ENCODE measurements at regions not wholly inside any gene's neighbourhood (a gene's known extent, or its start where the extent isn't known, plus 50 kb on each side); places are given as distances from the start of the nearest gene placed in this dataset.
A peak's percentile ranks its signal among the peaks of the same experiment; 100 is the strongest.

DNA sequence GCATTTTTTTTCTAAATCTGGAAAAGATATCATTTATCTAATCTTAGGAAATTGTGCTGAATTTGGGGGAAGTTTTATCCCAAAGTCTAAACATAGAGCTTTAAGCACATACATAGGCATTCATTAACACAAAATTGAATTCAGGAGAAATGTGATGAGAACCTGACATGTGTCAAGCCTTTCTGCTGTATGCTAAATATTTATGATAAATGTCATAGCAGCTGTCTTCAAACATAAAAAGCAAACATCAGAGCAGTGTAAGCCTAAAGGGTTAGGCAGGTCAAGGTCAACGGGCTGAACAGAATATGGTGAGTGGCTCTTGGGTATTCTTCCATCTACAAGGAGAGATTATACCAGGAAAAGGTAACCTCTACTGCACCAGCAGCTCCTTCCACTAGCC, 737.2 kb upstream of the ZNF608 start:
- no peaks in the 10 kb centered on the region for H3K9me3 ChIP-seq
- no peak for DNase-seq
- TF ChIP-seq, protein P1, sequence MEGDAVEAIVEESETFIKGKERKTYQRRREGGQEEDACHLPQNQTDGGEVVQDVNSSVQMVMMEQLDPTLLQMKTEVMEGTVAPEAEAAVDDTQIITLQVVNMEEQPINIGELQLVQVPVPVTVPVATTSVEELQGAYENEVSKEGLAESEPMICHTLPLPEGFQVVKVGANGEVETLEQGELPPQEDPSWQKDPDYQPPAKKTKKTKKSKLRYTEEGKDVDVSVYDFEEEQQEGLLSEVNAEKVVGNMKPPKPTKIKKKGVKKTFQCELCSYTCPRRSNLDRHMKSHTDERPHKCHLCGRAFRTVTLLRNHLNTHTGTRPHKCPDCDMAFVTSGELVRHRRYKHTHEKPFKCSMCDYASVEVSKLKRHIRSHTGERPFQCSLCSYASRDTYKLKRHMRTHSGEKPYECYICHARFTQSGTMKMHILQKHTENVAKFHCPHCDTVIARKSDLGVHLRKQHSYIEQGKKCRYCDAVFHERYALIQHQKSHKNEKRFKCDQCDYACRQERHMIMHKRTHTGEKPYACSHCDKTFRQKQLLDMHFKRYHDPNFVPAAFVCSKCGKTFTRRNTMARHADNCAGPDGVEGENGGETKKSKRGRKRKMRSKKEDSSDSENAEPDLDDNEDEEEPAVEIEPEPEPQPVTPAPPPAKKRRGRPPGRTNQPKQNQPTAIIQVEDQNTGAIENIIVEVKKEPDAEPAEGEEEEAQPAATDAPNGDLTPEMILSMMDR (IDR thresholded peaks at IDR 0.05) = no peak
- no peak for TF ChIP-seq POLR2A (IDR thresholded peaks at IDR 0.05)
- no peak for TF ChIP-seq POLR2AphosphoS5 (IDR thresholded peaks at IDR 0.05)
- TF ChIP-seq EP300 (IDR thresholded peaks at IDR 0.05; ENCODE audit: low read depth) = no peak
- WGBS, 2 donors (ENCODE audit: low coverage in 1 of 2) = 71 to 85% methylated on average over 1 of the region's 1 CpG
- peak overlapping the region; percentile 87 to 91 (median 90) for H3K27ac ChIP-seq
- H3K27me3 ChIP-seq = no peaks in the 10 kb centered on the region
- in situ Hi-C loops (cut with MboI; ENCODE audit: low pct_ligation_motif_present in 1 of 4, low pct_unique_long_range_greater_than_20kb in 1 of 4, low sequenced_read_pairs in 3 of 4) = no loop called here
- H3K4me3 ChIP-seq = no peak overlapping the region
- intact Hi-C loops (cut with DNase I; ENCODE audit: low total_unique reads) = loop anchor here (2.0 kb wide), 1 partner anchor 73 kb away; no protein-coding TSS in a partner anchor
- peaks cover 18 to 37% (median 33%) of the 10 kb centered on the region in 4 donors for H3K4me1 ChIP-seq
- no peaks in the 10 kb centered on the region for H3K36me3 ChIP-seq

DNA sequence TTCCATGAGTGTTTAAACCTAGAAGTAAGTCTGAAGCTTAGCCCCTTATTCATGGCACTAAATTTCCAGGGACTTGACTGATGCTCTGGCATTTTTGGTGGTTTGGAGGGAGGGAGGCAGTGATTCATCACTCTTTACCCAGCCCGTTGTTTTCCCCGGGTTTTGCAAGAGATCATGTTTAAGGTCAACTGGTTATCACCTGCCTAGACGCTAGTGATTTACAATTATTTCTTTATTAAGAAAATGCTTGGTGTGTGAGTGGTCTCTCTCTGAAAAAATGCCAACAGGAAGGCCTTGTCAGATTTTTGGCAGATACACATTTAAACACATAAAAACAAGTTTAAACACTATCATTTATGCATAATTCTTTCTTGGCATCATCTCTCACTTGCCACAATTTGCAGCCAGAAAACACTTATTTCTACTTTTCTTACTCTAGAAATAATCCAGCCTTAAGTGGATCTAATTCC, 737.9 kb upstream of the ZNF608 start:
- TF ChIP-seq POLR2A (IDR thresholded peaks at IDR 0.05) (no peak), POLR2AphosphoS5 (IDR thresholded peaks at IDR 0.05) (peak in 1 of 3 donors; percentile 72)
- Histone ChIP-seq H3K27ac (peak overlapping the region; percentile 87 to 91 (median 90)), H3K27me3 (no peaks in the 10 kb centered on the region), H3K4me1 (peaks cover 18 to 32% (median 31%) of the 10 kb centered on the region in 4 donors), H3K36me3 (no peaks in the 10 kb centered on the region), H3K4me3 (no peak overlapping the region), H3K9me3 (no peaks in the 10 kb centered on the region)
- WGBS, 2 donors (ENCODE audit: low coverage in 1 of 2) = 4 to 14% methylated on average over 1 to 3 of the region's 3 CpGs
- intact Hi-C loops (cut with DNase I; ENCODE audit: low total_unique reads) (loop anchor here (2.0 kb wide), 1 partner anchor 74 kb away; no protein-coding TSS in a partner anchor), in situ Hi-C loops (cut with MboI; ENCODE audit: low pct_ligation_motif_present in 1 of 4, low pct_unique_long_range_greater_than_20kb in 1 of 4, low sequenced_read_pairs in 3 of 4) (no loop called here)
- no peak for DNase-seq

DNA sequence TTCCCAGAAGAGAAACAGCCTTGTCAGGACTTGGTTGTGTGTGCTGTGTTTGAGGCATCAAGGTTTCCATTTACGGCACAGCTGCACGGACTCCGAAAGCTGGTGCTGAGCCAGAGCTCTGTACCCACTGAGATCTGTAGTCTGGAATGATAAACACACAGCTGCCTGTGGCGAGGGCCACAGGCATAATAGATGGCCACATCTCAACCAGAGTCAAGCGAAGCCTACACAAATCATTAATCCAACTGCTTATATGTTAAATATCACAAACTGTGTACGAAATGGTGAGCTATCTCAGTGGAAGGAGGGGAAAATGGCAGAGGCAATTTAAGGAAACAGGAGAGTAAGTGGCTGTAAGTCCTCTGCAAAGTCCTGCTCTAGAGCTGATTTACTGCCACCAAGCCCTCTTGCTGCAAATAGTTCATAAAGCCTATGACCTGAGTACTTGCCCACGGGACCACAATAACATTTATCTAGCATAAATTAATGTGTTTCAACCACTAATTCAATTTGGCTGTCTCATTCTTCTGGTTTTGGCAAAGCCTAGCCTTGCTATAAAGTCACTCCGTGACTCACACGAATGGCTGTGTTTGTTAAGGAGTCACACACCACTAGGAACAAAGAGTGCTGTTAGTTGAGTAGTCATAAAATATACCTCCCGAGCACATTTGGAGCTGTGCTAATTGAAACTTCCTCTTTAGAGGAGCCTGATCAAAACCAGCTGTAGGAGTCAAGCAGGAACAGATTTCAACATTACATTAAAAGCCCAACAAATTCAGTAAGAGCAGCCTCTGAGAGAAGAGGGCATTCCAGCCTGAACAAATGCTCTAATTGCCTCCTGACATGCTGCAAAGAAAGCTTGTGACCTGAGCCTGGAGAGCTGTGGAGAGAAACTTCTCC, 738.6 kb upstream of the ZNF608 start:
- intact Hi-C loops (cut with DNase I; ENCODE audit: low total_unique reads) (loop anchor here (2.0 to 5.0 kb wide), 2 partner anchors 74 to 743 kb away; no protein-coding TSS in a partner anchor), in situ Hi-C loops (cut with MboI; ENCODE audit: low pct_ligation_motif_present in 1 of 4, low pct_unique_long_range_greater_than_20kb in 1 of 4, low sequenced_read_pairs in 3 of 4) (no loop called here)
- peaks cover 18 to 31% (median 31%) of the 10 kb centered on the region in 4 donors for H3K4me1 ChIP-seq
- H3K9me3 ChIP-seq = no peaks in the 10 kb centered on the region
- WGBS, 2 donors (ENCODE audit: low coverage in 1 of 2) = 16 to 29% methylated on average over 5 to 10 of the region's 10 CpGs
- H3K27ac ChIP-seq = peak overlapping the region; percentile 87 to 91 (median 90)
- no peaks in the 10 kb centered on the region for H3K27me3 ChIP-seq
- peak; percentile 70 for DNase-seq
- no peaks in the 10 kb centered on the region for H3K36me3 ChIP-seq
- TF ChIP-seq EP300 (IDR thresholded peaks at IDR 0.05; ENCODE audit: low read depth) = peak; percentile 80
- no peak for TF ChIP-seq POLR2A (IDR thresholded peaks at IDR 0.05)
- TF ChIP-seq, protein P1 (IDR thresholded peaks at IDR 0.05) = peak in 1 of 5 experiments; percentile 12
- peak; percentile 83 to 93 (median 90) for TF ChIP-seq POLR2AphosphoS5 (IDR thresholded peaks at IDR 0.05)
- peak overlapping the region in 1 of 4 donors; percentile 11 for H3K4me3 ChIP-seq

DNA sequence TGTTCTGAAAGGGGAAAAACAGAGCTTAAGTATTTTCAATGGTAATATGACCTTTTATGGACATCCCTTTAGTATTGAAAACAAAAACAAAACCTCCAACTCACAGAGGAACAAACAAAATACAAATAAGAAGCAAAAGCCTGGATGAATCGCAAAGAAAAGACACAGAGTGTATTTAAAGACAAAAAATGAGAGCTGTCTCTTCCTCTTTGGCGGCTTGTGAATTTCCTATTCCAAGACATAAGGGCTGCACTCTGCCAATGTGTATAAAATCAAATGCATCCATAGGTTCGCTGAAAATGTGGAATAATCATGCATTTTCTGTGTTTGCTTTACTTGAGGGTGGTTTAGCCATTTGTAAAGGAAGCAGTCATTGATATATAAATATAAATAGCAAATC, 739.3 kb upstream of the ZNF608 start:
- peaks cover 18 to 31% (median 31%) of the 10 kb centered on the region in 4 donors for H3K4me1 ChIP-seq
- H3K36me3 ChIP-seq = no peaks in the 10 kb centered on the region
- in situ Hi-C loops (cut with MboI; ENCODE audit: low pct_ligation_motif_present in 1 of 4, low pct_unique_long_range_greater_than_20kb in 1 of 4, low sequenced_read_pairs in 3 of 4) = no loop called here
- TF ChIP-seq, protein P1 (IDR thresholded peaks at IDR 0.05) = no peak
- TF ChIP-seq POLR2A (IDR thresholded peaks at IDR 0.05) = no peak
- no peak for TF ChIP-seq POLR2AphosphoS5 (IDR thresholded peaks at IDR 0.05)
- no peak for TF ChIP-seq EP300 (IDR thresholded peaks at IDR 0.05; ENCODE audit: low read depth)
- no peak for DNase-seq
- peak overlapping the region in 1 of 4 donors; percentile 11 for H3K4me3 ChIP-seq
- no peaks in the 10 kb centered on the region for H3K9me3 ChIP-seq
- WGBS, 2 donors (ENCODE audit: low coverage in 1 of 2) = 44 to 60% methylated on average over 3 of the region's 3 CpGs
- H3K27ac ChIP-seq = peak overlapping the region; percentile 87 to 91 (median 90)
- intact Hi-C loops (cut with DNase I; ENCODE audit: low total_unique reads) = loop anchor here (2.0 to 5.0 kb wide), 2 partner anchors 75 to 743 kb away; no protein-coding TSS in a partner anchor
- no peaks in the 10 kb centered on the region for H3K27me3 ChIP-seq
